GF-D8 (cell line): ENCODE measurements at regions not wholly inside any gene's neighbourhood (a gene's known extent, or its start where the extent isn't known, plus 50 kb on each side); places are given as distances from the start of the nearest gene placed in this dataset.

ENCODE experiments used
- DNase-seq: peaks from one replicate; lab custom pipeline; 2025; lab: John Stamatoyannopoulos, UW

GRCh38 chr5:165809914-165810313 lies 2304.5 kb downstream of the MAT2B start:
- no peak for DNase-seq

GRCh38 chr5:165829504-165829903 lies 2324.1 kb downstream of the MAT2B start:
- DNase-seq = no peak

GRCh38 chr5:165834891-165835290 lies 2329.5 kb downstream of the MAT2B start:
- DNase-seq = no peak

- DNase-seq = no peak
Observed at GRCh38 chr5:165836046-165836445, 2330.6 kb downstream of the MAT2B start.

- DNase-seq = no peak
Observed at GRCh38 chr5:165837286-165837685, 2331.9 kb downstream of the MAT2B start.

- no peak for DNase-seq
Observed at GRCh38 chr5:165844571-165844970, 2339.2 kb downstream of the MAT2B start.

- no peak for DNase-seq
Observed at GRCh38 chr5:165858118-165858517, 2352.7 kb downstream of the MAT2B start.

- DNase-seq = no peak
Observed at GRCh38 chr5:165859251-165859650, 2353.8 kb downstream of the MAT2B start.

- no peak for DNase-seq
Observed at GRCh38 chr5:165863239-165863638, 2357.8 kb downstream of the MAT2B start.

GRCh38 chr5:165871291-165871690 lies 2365.9 kb downstream of the MAT2B start:
- DNase-seq = no peak

- no peak for DNase-seq
Observed at GRCh38 chr5:165874851-165875250, 2369.4 kb downstream of the MAT2B start.

GRCh38 chr5:165876538-165876937 lies 2371.1 kb downstream of the MAT2B start:
- DNase-seq = no peak

GRCh38 chr5:165877475-165877874 lies 2372.1 kb downstream of the MAT2B start:
- no peak for DNase-seq

- DNase-seq = no peak
Observed at GRCh38 chr5:165881259-165881658, 2375.8 kb downstream of the MAT2B start.

GRCh38 chr5:165882099-165882498 lies 2376.7 kb downstream of the MAT2B start:
- DNase-seq = no peak

- no peak for DNase-seq
Observed at GRCh38 chr5:165885623-165886350, 2380.4 kb downstream of the MAT2B start.

GRCh38 chr5:165887147-165887546 lies 2381.7 kb downstream of the MAT2B start:
- no peak for DNase-seq

- DNase-seq = no peak
Observed at GRCh38 chr5:165892383-165892782, 2387.0 kb downstream of the MAT2B start.

- DNase-seq = no peak
Observed at GRCh38 chr5:165894916-165895315, 2389.5 kb downstream of the MAT2B start.

- DNase-seq = no peak
Observed at GRCh38 chr5:165903835-165904234, 2387.6 kb upstream of the WWC1 start.

- DNase-seq = no peak
Observed at GRCh38 chr5:165906871-165907270, 2384.6 kb upstream of the WWC1 start.

GRCh38 chr5:165913059-165913458 lies 2378.4 kb upstream of the WWC1 start:
- DNase-seq = no peak

GRCh38 chr5:165914456-165914855 lies 2377.0 kb upstream of the WWC1 start:
- no peak for DNase-seq

GRCh38 chr5:165919196-165919595 lies 2372.2 kb upstream of the WWC1 start:
- DNase-seq = no peak
